Astrocyte of the cerebellum (primary cell): ENCODE measurements at regions not wholly inside any gene's neighbourhood (a gene's known extent, or its start where the extent isn't known, plus 50 kb on each side); places are given as distances from the start of the nearest gene placed in this dataset.
"Not testable (repeated sequence)": the region's sequence is repeated elsewhere in the genome, so short reads cannot be mapped to it uniquely, and the experiment has no call there.

Experiments used
- DNase-seq: peaks from one replicate; pipeline ENCODE4 v3.0.0-alpha.2; 2011; ENCODE audit warnings: low read depth
- H3K4me3 ChIP-seq: 2 replicates; pipeline ENCODE4 v1.5.1; 2011; ENCODE audit warnings: mild to moderate bottlenecking, low read depth, low read length, moderate library complexity
- CTCF ChIP-seq: IDR thresholded peaks from 2 replicates; pipeline ENCODE4 v1.5.1; 2012; ENCODE audit warnings: low read length, low read depth, moderate library complexity, mild to moderate bottlenecking; ENCODE audit errors: missing control alignments
- in situ Hi-C: cut with HindIII; loops from 2 replicates; pipeline ENCODE4 v1.10.0; 2017; ENCODE audit warnings: low sequenced_read_pairs

GRCh38 chr6:22206106-22206505, 90.7 kb downstream of the PRL start:
- TF ChIP-seq CTCF, result no peak
- DNase-seq, result no peak
- in situ Hi-C loops, result no loop called here
- no peak overlapping the region for H3K4me3 ChIP-seq

- H3K4me3 ChIP-seq, result no peak overlapping the region
- DNase-seq, result no peak
- no peak for TF ChIP-seq CTCF
- in situ Hi-C loops, result no loop called here
These were observed 88.8 kb downstream of the PRL start for GRCh38 chr6:22208026-22208425.

GRCh38 chr6:22214314-22214713, 82.5 kb downstream of the PRL start:
- DNase-seq, result no peak
- no peak overlapping the region for H3K4me3 ChIP-seq
- in situ Hi-C loops, result no loop called here
- TF ChIP-seq CTCF, result no peak

- in situ Hi-C loops, DNase-seq, H3K4me3 ChIP-seq: not testable (repeated sequence)
These were observed 81.4 kb downstream of the PRL start for GRCh38 chr6:22215474-22215873.

GRCh38 chr6:22218410-22218809, 78.4 kb downstream of the PRL start:
- no peak overlapping the region for H3K4me3 ChIP-seq
- TF ChIP-seq CTCF, result no peak
- in situ Hi-C loops, result no loop called here
- no peak for DNase-seq

- no peak for TF ChIP-seq CTCF
- in situ Hi-C loops, result no loop called here
- DNase-seq, result no peak
- H3K4me3 ChIP-seq, result no peak overlapping the region
These were observed 76.9 kb downstream of the PRL start for GRCh38 chr6:22219925-22220324.

GRCh38 chr6:22221211-22221610, 75.6 kb downstream of the PRL start:
- no peak for TF ChIP-seq CTCF
- no peak for DNase-seq
- H3K4me3 ChIP-seq, result no peak overlapping the region
- in situ Hi-C loops, result no loop called here
